HG02588 (cell line): ENCODE measurements at regions not wholly inside any gene's neighbourhood (a gene's known extent, or its start where the extent isn't known, plus 50 kb on each side); places are given as distances from the start of the nearest gene placed in this dataset.

Source experiments
- ATAC-seq: cut with Tn5 transposase; IDR thresholded peaks from one replicate; pipeline ENCODE4 v1.9.1; 2021; ENCODE audit warnings: mild to moderate bottlenecking, moderate library complexity; ENCODE audit not compliant: unreplicated experiment

DNA sequence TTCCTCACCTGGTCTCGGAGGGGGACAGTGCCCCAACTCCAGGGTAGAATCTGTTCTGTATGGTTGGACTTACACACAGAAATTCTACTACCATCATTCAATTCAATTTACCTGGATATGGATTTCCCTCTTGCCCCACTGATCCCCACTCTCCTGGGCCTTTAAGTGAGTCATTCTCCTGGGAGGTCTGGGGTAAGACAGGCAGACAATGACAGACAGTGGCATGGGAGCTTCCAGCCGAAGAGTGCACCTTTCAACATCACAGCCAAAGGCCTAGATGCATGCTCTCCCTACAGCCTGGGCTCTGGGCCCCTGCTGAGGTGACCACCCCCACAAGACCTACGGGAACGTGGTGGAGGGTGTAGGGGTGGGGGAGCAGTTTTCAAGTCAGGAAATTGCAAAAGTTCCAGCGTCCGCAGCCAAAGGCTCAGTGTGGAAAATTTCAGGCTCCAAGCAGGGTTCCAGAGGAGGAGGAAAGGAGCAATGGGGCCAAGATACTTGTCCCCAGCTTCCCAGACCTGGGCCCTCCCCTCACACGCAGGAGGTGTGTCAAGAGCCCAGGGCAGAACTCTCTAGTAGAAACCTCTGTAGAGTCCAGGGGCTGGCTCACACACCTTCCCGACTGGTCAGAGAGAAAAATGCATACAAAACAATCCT lies 296.4 kb downstream of the CYP26B1 start:
- no peak for ATAC-seq

DNA sequence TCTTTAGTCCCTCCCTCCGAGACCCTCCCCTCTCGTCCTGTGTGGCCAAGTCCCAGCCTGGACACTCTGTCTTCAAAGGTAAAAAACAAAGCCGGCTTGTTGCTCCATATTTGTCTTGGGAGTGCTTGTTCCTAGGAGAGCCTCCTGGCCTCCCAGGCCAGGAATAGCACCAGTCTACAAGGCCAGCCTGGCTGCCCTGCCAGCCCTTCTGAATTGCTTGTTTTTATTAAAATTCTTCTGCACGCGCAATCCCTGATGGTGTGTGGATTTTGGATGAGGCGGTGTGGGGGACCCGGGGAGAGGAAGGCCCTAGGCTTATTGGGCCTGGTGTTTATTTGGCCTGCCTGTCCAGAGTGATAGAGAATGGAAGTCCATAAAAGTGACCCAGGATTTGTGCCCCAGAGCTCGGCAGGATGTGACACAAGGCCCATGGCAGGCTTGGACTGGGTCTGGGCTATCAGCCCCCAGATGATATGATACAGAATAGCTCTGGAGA lies 297.3 kb downstream of the CYP26B1 start:
- ATAC-seq: no peak

DNA sequence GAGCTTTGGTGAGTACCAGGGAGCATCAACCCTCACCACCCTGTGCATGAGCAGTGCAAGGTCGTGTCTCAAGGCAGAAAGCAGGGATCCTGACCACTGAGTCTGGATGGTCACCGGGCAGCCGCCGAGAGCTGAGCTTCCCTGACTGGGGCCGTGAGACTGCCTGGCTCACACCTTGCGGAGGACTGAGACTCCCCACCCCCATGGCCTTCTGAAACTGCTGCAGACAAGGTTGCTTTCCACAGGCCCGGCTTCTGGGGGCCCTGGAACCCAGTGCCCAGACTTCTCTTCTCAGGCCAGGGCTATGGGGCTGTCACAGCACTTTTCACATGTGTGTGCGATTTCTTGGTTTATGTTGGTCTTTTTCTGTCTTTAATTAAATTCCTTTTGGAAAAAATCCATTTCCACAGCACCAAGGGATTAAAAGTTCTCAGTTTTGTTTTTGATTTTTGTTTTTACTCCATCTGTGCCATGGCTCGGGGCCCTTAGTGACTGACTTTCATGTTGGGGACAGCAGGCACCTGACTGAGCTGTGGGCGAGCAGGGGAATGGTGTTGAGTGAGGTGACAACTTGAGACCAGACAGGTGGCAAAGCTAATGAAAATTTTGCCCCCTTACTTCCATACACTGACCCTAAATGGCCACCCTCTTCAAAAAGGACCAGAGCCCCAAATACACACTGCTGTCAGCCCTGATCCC lies 297.9 kb downstream of the CYP26B1 start:
- no peak for ATAC-seq

DNA sequence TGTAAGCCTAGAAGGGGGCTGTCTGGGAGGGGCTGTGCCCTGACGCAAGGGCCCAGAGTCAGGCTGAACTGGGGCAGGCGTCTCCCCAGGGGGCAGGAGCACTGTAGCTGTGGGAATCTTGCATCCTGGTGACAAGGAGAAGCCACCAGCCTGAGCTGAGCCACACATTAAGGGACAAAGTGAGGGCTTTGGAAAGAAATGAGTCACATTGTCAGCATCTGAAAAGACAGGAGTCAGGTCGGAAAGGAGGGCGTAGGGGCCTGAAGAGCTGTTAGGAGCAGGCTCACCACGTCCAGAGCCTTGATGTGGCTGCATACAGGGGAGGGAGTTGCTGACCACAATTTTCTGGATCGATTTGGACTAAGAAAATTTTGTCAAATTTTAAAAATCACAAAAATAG lies 298.6 kb downstream of the CYP26B1 start:
- ATAC-seq: no peak

DNA sequence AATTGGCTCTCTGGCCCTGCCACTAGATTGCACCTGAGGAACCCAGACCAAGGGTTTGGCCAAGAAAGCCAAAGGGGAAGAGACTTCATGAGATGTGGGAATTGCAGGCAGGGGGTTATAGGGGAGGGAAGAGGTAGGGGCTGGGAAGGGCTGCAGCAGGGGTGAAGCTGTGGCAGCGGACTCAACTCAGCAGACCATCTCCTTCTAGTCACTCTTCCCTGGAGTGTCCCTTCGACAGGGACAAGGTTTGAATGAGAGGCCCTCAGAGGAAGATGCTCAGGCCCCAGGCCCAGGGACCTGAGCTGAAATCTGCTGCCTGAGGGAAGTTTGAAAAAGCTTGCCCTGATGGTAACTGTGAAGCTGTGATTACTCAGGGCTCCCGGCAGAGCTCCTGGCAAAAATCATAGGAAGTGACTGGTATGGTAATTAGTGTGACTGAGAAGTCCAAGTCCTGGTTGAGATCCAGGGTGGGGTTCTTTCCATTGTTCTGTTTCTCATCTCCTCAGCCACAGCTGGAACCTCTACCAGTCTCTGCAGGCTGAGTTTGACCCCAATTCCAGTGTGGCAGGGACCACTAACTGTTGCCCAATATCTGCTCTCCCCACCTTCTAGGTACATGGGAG lies 300.9 kb downstream of the CYP26B1 start:
- ATAC-seq: no peak

DNA sequence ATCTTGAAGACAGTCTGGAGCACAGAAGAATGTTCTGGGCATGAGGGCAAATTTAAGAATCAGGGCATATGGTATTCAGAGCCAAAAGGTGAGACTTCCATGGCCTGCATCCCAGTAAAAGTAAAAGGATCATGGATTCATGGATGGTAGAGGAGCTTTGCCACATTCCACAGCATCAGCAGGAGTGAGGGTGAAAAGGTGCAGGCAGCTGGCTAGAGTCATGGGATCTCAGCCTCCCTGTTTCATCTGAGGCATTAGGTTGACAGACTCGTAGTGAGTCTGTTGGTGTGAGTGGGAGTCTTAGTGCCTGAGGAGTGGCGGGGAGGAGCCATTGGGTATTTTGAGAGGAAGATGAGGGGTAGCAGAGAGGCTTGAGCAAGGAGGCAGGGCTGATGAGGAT lies 301.6 kb downstream of the CYP26B1 start:
- no peak for ATAC-seq

DNA sequence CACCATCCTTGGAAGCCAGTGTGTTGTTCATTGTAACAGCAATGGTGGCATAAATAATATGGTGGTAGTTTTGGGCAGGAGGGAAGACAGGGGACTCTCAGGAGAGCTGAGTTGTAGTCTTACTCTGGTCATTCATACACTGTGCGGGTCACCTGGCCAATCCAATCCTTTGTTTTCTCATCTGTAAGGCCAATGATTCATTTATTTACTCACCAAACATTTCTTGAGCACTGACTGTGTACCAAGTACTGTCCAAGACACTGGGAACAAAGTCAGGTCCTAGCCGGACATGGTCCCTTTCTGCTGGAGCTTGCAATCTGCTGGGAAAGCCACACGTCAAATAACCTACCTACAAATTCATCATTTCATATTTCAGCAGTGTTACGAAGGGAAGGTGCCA lies 302.7 kb downstream of the CYP26B1 start:
- ATAC-seq: no peak

DNA sequence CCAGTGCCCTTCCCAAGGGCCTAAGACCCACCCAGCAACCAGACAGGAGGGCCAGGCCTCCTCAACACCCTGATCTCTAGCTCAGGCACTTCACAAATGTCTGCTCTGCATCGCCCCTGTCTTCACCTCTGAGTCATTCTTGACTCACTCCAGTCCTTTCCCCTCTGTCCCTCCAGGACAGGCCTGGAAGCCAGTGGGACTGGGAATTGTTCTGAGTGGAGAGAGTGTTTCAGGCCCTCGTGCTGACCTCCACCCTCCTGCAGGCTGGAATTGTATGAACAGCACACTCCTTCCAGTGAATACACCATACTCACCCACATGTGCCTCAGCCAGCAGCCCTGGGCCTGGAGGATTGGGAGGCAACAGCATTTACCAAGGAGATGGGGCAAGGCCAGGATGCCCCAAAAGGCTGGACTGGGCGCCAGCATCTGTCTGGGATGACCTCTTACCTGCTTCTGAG lies 304.2 kb downstream of the CYP26B1 start:
- no peak for ATAC-seq

DNA sequence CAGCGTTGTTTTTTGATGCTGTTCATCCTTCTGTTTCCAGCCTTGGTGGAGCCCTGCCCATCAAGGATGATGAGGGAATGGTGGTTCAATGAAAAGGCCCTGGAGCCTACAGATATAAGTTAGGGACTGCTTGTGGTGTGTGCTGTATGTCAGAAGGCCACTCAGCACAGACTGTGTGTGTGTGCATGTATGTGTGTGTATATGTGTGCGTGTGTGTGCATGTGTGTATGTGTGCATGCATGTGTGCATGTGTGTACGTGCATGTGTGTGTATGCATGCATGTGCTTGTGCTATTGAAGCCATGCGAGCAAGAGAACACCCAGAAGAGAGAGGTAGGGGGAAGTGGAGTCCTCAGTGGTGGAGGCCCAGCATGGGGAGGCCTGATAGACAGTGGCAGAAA lies 304.9 kb downstream of the CYP26B1 start:
- no peak for ATAC-seq

DNA sequence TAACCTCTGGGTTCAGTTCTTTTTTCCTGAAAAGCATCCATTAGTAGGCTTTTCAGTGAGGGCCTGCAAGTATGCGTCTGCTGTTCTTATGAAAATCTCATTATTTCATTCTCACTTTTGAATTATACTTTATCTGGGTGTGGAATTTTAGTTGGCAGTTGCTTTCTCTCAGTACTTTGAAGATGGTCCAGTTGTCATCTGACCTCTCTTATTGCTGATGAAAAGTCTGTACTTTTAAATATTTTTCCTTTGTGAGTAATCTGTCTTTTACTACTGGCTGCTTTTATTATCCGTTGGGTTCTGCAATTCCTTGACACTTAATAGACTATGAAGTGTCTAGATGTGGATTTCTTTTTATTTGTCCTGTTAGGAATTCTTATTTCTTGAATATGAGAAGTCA lies 307.8 kb downstream of the CYP26B1 start:
- no peak for ATAC-seq

DNA sequence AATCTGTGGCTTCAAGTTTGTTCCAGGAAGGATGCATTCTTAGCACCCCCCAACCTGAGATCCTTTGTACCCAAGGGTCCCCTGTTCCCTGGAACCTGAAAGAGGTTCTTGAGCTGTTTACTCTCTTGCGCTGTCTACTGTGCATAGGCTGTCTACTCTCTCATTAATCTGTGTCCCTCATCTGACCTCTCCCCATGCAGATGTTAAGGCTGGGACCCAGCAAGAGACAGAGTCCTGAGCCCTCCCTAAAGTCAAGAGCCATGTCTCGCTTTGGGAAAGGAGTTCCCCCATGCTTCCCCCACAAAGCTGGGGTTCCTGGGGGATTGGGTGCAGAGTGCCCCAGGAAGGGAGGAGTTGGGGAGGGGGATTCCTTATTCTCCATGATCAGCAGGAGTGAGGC lies 312.9 kb downstream of the CYP26B1 start:
- ATAC-seq: no peak

DNA sequence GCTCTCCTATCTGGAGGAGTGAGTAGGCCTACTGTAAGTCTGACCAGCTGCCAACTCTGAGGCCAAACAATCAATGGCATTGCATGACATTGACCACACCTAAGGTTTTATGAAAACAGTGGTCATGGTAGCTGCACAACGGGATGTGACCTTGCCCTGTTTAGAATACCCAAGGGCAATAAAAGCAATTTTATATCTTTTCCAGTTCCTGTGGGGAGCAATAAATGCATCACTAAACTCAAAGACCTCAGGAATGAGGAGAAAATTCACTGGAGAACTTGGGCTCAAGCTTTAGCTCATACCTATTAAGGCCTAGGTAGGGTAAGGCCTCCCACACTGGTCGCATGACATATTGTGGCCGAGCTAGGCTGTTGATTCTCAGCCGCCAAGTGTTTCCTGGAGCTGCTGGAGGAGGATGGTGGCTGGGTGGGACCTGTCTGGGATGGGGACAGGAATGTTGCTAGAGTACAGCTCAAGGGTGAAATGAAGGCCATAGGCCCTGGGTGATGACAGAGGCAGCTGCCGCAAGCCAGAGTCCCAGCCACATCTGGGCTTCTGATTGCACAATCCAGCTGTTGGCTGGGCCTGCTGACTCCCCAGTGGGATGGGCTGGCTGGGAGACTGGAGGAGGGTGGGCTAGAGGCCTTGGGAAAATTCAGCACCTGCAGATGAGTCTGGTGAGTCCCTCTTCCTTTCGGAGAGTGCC lies 313.7 kb downstream of the CYP26B1 start:
- no peak for ATAC-seq

DNA sequence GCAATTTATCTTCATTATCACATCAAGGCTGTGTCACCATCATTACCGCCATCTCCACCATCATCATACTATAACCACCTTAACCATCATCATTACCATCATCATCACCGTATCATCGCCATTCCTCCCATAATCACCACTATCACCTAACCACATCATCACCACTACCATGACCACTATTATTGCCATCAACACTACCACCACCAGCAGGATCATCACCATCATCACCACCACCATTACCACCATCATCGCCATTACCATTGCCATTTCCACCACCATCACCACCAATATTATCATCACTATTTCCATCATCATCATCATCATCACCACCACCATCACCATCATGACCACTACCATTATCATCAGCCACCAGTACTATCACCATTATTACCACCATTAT lies 314.4 kb downstream of the CYP26B1 start:
- no peak for ATAC-seq

DNA sequence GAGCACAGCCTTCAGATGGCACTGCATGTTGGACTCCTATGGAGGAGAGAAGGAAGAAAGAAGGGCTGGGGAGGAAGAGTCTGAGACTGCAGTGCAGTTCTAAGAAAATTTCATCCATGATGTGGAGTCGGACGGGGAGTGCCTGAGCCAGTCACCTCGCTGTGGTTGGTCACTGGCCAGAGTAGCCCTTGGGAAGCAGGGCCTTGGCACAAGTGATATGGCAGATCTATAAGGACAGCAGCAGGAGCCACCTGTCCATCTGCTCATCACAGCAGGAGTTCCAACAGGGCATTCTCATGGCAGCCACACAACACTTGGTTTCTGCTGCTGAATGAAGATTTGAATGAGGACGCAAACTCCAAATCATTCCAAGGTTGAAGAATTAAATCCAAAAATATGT lies 314.8 kb downstream of the CYP26B1 start:
- no peak for ATAC-seq

DNA sequence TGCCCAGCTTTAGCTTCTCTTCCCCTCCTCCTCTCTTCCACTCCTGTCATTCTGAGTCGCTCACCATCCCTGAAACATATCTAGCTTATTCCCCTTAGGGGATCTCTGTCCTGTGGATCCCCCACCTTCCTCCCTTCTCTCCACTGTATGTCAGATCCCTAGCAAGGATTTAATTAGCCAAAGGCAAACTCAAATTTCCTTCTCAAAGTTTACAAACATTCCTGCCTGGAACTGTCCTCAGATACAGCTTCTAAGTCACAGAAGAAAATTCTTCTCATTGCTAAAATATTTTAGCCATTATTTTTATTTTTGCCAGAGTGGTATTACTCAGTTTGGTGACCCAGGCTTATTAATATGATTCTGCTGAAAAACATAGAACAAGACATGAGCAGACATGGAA lies 315.3 kb downstream of the CYP26B1 start:
- ATAC-seq: no peak

DNA sequence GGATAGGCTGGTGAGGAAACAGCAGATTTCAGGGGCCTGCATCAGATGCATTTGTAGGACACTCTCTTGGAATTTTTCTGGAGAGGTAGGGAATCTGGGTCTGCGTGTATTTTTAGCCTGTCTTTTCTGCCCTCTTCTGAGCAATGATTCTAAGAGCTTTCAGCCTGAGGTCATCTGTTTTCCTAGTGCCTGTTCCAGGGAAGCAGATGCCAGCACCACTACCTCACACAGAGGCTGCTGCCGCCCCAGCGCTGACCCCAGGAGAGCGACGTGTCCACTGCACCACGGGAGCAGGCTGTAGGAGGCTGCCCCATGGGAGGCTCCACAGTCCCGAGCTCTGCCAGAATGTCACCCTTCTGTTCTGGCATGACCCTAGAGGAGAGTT lies 316.5 kb downstream of the CYP26B1 start:
- no peak for ATAC-seq

DNA sequence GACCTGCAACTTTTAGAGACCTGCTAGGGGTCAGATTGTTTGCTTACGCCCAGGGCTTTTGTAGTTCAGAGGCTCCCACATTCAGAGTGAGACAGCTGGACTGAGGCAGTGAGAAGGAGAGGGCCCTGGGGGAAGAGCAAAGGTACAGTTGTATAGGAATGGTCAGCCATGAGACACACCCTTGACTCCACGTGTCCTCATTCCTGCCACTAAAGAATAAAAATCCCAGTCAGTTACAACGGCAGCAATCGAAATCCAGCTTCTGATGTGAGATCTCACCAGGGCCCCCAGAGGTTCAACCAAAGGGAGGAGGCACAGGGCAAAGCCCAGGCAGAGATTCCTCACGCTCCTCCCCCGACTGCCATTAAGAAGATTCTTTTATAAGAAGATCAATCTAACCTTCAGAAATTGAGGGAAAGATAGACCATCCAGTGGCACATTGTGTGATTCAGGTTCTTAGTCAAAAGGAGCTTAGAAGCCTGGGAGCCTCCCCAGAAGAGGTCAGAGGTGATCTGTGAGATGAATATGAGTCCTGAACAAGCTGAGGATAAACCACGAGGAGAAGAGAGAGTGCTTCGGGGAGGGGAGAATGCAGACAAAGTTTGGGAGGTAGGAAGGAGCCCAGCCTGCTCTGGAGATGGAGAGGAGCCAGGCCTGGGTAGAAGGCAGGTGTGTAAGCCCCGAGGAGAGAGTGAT lies 317.0 kb downstream of the CYP26B1 start:
- ATAC-seq: no peak

DNA sequence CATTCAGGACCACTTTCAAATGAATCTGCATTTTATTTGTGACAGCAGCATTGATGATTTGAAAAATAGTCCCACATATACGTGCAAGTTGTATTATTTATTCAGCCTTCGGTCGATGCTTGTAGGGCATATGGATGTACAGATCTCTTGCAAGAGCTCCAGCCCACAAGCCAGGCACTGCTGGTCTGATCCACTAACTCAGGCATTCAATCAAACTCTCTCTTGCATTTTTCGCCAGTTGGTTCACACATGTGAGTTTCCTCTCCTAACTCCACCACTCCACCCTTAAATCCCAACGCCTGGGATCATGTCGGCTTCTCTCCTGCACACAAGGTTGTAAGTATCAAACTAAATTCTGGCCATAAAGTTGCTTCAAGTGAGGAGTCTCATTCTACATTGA lies 318.7 kb downstream of the CYP26B1 start:
- no peak for ATAC-seq

DNA sequence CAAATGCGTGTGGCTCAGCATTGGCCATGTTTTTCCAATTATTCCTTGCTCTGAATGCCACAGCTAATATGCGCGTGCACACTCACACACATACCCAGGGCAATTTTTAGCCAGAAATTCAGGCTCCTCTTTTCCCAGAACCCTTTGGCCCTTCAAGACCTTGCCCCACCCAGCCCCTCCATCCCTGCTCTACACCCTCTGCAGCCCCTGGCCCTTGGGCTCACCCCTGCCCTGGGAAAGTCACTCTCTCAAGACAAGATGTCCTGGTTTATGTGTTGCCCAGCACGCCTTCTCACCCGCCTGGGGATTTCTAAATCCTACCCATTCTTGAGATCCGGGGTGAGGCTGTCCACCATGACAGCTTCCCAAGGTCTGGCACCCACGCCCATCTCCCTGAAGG lies 319.7 kb downstream of the CYP26B1 start:
- ATAC-seq: no peak

DNA sequence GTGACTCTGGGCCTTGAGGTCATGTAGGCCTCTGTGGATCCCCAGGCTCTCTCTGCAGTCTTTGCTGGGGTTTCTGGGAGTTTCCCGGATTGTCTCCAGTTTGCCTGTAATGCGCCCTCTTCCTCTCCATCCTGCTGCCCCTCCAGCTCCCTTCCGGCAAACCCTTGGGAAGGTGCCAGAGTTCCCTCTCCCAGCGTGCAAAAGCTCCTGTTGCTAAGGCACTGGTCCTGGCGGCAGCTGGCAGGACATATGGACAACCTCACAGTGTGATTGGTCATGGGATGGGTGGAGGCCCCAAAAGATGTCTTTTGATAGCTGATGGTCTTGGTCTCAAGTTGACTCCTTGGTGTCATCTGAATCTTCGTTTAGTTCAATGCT lies 320.1 kb downstream of the CYP26B1 start:
- no peak for ATAC-seq
